ENCODE measurements at regions not wholly inside any gene's neighbourhood (a gene's known extent, or its start where the extent isn't known, plus 50 kb on each side); places are given as distances from the start of the nearest gene placed in this dataset.

DNA sequence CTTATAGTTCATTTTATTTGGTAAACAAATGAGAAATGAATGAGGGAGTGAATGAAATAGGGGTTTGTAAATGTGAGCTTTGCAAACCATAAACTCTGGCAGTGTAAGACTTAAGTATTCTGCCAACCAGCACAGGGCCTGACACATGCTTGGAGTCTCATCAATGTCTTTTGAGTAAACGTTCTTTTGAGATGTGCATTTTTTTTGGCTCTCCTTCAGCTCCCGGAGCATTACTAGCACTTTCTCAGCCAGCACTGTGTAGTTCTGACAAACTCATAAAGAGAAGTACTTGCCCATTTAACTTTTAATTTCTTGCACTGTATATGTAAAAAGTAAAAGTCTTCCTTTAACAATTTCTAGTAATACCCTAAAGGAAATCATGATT, 245.3 kb downstream of the HS3ST1 start:
- Histone ChIP-seq H3K4me3 (ENCODE audit: low read depth in 1 of 3, low read length in 3 of 3) (no peak overlapping the region), H3K9ac (ENCODE audit: low read depth in 1 of 2, low read length in 2 of 2) (no peak overlapping the region), H3K27ac (ENCODE audit: low read depth in 1 of 2, low read length in 2 of 2) (no peak overlapping the region), H3K27me3 (ENCODE audit: control insufficient read depth in 4 of 4, insufficient read depth in 4 of 4, low read length in 3 of 4) (peaks cover 0 to 3% (median 1%) of the 10 kb centered on the region in 4 donors), H3K36me3 (ENCODE audit: control insufficient read depth in 4 of 4, insufficient read depth in 3 of 4, low read depth in 1 of 4, low read length in 3 of 4) (no peaks in the 10 kb centered on the region), H3K9me3 (ENCODE audit: control insufficient read depth in 4 of 4, low read length in 3 of 4) (no peaks in the 10 kb centered on the region), H3K4me1 (ENCODE audit: control insufficient read depth in 4 of 4, insufficient read depth in 4 of 4, low read length in 3 of 4) (no peaks in the 10 kb centered on the region)
- WGBS = 51% methylated on average over 2 of the region's 2 CpGs
- TF ChIP-seq RXRA (IDR thresholded peaks at IDR 0.05) = no peak
- no peak for DNase-seq (ENCODE audit: low spot score)

DNA sequence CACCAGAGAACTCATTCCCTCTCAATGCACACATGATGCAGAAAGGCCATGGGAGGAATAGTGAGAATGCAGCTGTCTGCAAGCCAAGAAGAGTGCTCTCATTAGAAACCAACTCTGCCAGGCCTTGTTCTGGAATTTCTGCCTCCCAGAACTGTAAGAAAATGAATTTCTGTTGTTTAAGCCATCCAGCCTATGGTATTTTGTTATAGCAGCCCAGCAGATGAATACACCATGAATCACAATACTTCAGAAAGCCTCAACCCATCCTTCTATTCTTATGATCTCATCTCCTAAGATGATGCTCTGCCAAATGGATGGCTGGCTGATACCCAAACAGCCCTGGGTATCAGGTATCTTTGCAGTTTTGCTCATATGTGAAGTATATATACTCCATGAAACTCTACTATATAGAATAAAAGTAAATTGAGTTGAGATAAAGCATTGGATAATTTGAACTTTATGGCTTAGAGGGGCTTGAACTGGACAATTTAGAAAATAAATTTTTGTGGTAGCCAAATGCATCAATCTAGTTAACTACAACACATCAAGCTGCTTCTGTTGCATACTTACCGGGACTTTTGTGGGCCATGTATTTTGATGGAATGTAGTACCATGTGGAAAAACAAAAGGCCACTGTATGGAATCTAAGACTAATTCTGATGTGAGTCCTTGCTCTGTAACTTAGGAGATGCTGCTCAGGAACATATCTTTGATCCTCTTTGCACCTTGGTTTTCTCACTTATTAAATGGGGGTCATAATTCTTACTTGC, 245.9 kb downstream of the HS3ST1 start:
- H3K27ac ChIP-seq (ENCODE audit: low read depth in 1 of 2, low read length in 2 of 2) = no peak overlapping the region
- no peaks in the 10 kb centered on the region for H3K9me3 ChIP-seq (ENCODE audit: control insufficient read depth in 4 of 4, low read length in 3 of 4)
- peaks cover 0 to 3% (median 1%) of the 10 kb centered on the region in 4 donors for H3K27me3 ChIP-seq (ENCODE audit: control insufficient read depth in 4 of 4, insufficient read depth in 4 of 4, low read length in 3 of 4)
- H3K4me1 ChIP-seq (ENCODE audit: control insufficient read depth in 4 of 4, insufficient read depth in 4 of 4, low read length in 3 of 4) = no peaks in the 10 kb centered on the region
- no peak for DNase-seq (ENCODE audit: low spot score)
- H3K36me3 ChIP-seq (ENCODE audit: control insufficient read depth in 4 of 4, insufficient read depth in 3 of 4, low read depth in 1 of 4, low read length in 3 of 4) = no peaks in the 10 kb centered on the region
- H3K4me3 ChIP-seq (ENCODE audit: low read depth in 1 of 3, low read length in 3 of 3) = no peak overlapping the region
- 95% methylated on average over 1 of the region's 1 CpG for WGBS
- TF ChIP-seq, protein P1, sequence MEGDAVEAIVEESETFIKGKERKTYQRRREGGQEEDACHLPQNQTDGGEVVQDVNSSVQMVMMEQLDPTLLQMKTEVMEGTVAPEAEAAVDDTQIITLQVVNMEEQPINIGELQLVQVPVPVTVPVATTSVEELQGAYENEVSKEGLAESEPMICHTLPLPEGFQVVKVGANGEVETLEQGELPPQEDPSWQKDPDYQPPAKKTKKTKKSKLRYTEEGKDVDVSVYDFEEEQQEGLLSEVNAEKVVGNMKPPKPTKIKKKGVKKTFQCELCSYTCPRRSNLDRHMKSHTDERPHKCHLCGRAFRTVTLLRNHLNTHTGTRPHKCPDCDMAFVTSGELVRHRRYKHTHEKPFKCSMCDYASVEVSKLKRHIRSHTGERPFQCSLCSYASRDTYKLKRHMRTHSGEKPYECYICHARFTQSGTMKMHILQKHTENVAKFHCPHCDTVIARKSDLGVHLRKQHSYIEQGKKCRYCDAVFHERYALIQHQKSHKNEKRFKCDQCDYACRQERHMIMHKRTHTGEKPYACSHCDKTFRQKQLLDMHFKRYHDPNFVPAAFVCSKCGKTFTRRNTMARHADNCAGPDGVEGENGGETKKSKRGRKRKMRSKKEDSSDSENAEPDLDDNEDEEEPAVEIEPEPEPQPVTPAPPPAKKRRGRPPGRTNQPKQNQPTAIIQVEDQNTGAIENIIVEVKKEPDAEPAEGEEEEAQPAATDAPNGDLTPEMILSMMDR (IDR thresholded peaks at IDR 0.05; ENCODE audit: low read depth, low read length, missing input control) = no peak
- TF ChIP-seq YY1 (IDR thresholded peaks at IDR 0.05) (no peak), RXRA (IDR thresholded peaks at IDR 0.05) (no peak), RAD21 (IDR thresholded peaks at IDR 0.05) (no peak), SP1 (IDR thresholded peaks at IDR 0.05) (no peak)
- no peak overlapping the region for H3K9ac ChIP-seq (ENCODE audit: low read depth in 1 of 2, low read length in 2 of 2)

DNA sequence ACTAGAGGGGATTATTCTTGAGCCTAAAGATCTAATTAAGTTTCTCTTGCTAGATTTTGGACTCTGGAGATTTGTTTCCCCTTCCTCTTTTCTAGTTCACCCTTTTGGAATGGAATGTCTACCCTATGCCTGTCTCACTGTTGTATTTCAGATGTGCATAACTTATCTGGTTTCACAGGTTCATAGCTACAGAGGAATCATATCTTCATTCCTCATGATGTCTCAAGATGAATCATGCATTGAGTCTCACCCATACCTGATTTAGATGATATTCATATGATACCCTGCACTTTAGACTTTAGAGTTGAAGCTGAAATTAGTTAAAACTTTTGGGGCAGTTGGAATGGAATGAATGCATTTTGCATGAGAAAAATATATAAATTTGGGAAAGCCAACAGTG, 246.7 kb downstream of the HS3ST1 start:
- Histone ChIP-seq H3K36me3 (ENCODE audit: control insufficient read depth in 4 of 4, insufficient read depth in 3 of 4, low read depth in 1 of 4, low read length in 3 of 4) (no peaks in the 10 kb centered on the region), H3K4me1 (ENCODE audit: control insufficient read depth in 4 of 4, insufficient read depth in 4 of 4, low read length in 3 of 4) (no peaks in the 10 kb centered on the region)
- TF ChIP-seq, protein P2, sequence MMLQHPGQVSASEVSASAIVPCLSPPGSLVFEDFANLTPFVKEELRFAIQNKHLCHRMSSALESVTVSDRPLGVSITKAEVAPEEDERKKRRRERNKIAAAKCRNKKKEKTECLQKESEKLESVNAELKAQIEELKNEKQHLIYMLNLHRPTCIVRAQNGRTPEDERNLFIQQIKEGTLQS (IDR thresholded peaks at IDR 0.05) = no peak
- no peak for TF ChIP-seq FOXA1 (IDR thresholded peaks at IDR 0.05)
- TF ChIP-seq, protein P3, sequence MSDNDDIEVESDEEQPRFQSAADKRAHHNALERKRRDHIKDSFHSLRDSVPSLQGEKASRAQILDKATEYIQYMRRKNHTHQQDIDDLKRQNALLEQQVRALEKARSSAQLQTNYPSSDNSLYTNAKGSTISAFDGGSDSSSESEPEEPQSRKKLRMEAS (IDR thresholded peaks at IDR 0.05) = no peak
- no peak for TF ChIP-seq SP1 (IDR thresholded peaks at IDR 0.05)
- TF ChIP-seq, protein P1 (IDR thresholded peaks at IDR 0.05; ENCODE audit: low read depth, low read length, missing input control) = no peak
- TF ChIP-seq, protein P4, sequence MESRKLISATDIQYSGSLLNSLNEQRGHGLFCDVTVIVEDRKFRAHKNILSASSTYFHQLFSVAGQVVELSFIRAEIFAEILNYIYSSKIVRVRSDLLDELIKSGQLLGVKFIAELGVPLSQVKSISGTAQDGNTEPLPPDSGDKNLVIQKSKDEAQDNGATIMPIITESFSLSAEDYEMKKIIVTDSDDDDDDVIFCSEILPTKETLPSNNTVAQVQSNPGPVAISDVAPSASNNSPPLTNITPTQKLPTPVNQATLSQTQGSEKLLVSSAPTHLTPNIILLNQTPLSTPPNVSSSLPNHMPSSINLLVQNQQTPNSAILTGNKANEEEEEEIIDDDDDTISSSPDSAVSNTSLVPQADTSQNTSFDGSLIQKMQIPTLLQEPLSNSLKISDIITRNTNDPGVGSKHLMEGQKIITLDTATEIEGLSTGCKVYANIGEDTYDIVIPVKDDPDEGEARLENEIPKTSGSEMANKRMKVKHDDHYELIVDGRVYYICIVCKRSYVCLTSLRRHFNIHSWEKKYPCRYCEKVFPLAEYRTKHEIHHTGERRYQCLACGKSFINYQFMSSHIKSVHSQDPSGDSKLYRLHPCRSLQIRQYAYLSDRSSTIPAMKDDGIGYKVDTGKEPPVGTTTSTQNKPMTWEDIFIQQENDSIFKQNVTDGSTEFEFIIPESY (IDR thresholded peaks at IDR 0.05) = no peak
- no peak for TF ChIP-seq HNF4G (IDR thresholded peaks at IDR 0.05)

More for the DNA sequence above, 246.7 kb downstream of the HS3ST1 start:
- no peak overlapping the region for H3K9ac ChIP-seq (ENCODE audit: low read depth in 1 of 2, low read length in 2 of 2)
- no peak overlapping the region for H3K27ac ChIP-seq (ENCODE audit: low read depth in 1 of 2, low read length in 2 of 2)
- DNase-seq (ENCODE audit: low spot score) = no peak
- no peak overlapping the region for H3K4me3 ChIP-seq (ENCODE audit: low read depth in 1 of 3, low read length in 3 of 3)
- no peaks in the 10 kb centered on the region for H3K9me3 ChIP-seq (ENCODE audit: control insufficient read depth in 4 of 4, low read length in 3 of 4)
- H3K27me3 ChIP-seq (ENCODE audit: control insufficient read depth in 4 of 4, insufficient read depth in 4 of 4, low read length in 3 of 4) = peaks cover 0 to 3% (median 1%) of the 10 kb centered on the region in 4 donors

Data from liver (tissue), 8 donors.